ENCODE measurements at regions not wholly inside any gene's neighbourhood (a gene's known extent, or its start where the extent isn't known, plus 50 kb on each side); places are given as distances from the start of the nearest gene placed in this dataset.
"Not testable (repeated sequence)": the region's sequence is repeated elsewhere in the genome, so short reads cannot be mapped to it uniquely, and the experiment has no call there.

- intact Hi-C loops (cut with DNase I; ENCODE audit: low total_unique reads) = no loop called here
- no peak for DNase-seq
- Histone ChIP-seq H3K4me3 (no peak overlapping the region), H3K9me3 (no peaks in the 10 kb centered on the region), H3K4me1 (no peaks in the 10 kb centered on the region), H3K27me3 (no peaks in the 10 kb centered on the region), H3K36me3 (no peaks in the 10 kb centered on the region), H3K27ac (no peak overlapping the region)
- no peak for TF ChIP-seq CTCF (IDR thresholded peaks at IDR 0.05)
These were observed 113.6 kb upstream of the PCLO start for GRCh38 chr7:83276250-83276649.

GRCh38 chr7:83273699-83274098 lies 111.0 kb upstream of the PCLO start:
- intact Hi-C loops (cut with DNase I; ENCODE audit: low total_unique reads) = no loop called here
- no peak for DNase-seq
- H3K27ac ChIP-seq = no peak overlapping the region
- no peaks in the 10 kb centered on the region for H3K36me3 ChIP-seq
- H3K4me3 ChIP-seq = no peak overlapping the region
- no peak for TF ChIP-seq CTCF (IDR thresholded peaks at IDR 0.05)
- no peaks in the 10 kb centered on the region for H3K9me3 ChIP-seq
- H3K27me3 ChIP-seq = no peaks in the 10 kb centered on the region
- no peaks in the 10 kb centered on the region for H3K4me1 ChIP-seq

DNA sequence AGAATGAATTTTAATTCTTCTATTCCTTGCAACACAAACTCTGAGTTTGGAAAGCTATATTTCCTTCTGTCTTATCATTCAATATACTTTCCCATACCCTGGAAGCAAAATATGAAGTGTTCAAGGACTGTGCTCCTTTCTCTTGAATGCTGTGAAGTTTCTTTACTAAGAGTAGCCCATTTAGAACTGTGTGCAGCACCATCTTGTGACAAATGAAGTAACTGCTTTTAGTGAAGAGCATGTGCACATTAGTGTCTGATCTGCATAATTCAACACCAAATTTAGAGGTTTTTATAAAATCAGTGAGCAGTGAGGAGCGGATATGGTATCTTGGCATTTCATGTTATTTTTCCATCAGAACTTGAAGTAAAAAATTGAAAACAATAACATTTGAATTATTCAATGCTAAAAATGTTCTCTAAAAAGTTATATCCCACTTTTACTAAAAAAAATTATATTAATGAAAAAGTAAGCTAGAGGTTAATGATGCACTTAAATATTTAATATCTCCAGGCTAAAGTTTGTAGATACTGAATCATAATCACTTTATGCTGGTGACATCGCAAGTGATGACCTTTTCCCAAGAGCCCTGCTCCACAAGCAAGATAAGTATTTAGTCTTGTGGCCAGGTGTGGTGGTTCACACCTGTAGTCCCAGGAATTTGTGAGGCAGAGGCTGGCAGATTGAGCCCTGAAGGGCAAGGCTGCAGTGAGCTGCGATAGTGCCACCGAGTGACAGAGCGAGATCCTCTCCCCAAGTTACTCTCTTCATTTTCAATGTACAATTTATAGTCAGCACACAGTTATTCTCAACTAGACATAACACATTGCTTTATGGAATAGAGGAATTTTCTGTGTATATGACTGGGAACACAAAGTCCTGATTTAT lies 108.8 kb upstream of the PCLO start:
- Histone ChIP-seq H3K36me3 (no peaks in the 10 kb centered on the region), H3K27ac (no peak overlapping the region), H3K4me1 (no peaks in the 10 kb centered on the region), H3K27me3 (no peaks in the 10 kb centered on the region), H3K4me3 (no peak overlapping the region), H3K9me3 (no peaks in the 10 kb centered on the region)
- TF ChIP-seq CTCF (IDR thresholded peaks at IDR 0.05) = no peak
- intact Hi-C loops (cut with DNase I; ENCODE audit: low total_unique reads) = no loop called here
- no peak for DNase-seq

- Histone ChIP-seq H3K9me3 (no peaks in the 10 kb centered on the region), H3K27ac (no peak overlapping the region), H3K4me3 (no peak overlapping the region), H3K4me1 (no peaks in the 10 kb centered on the region), H3K36me3 (no peaks in the 10 kb centered on the region), H3K27me3 (no peaks in the 10 kb centered on the region)
- no peak for DNase-seq
- intact Hi-C loops (cut with DNase I; ENCODE audit: low total_unique reads) = no loop called here
- TF ChIP-seq CTCF (IDR thresholded peaks at IDR 0.05) = no peak
These were observed 107.7 kb upstream of the PCLO start for GRCh38 chr7:83270407-83270806.

DNA sequence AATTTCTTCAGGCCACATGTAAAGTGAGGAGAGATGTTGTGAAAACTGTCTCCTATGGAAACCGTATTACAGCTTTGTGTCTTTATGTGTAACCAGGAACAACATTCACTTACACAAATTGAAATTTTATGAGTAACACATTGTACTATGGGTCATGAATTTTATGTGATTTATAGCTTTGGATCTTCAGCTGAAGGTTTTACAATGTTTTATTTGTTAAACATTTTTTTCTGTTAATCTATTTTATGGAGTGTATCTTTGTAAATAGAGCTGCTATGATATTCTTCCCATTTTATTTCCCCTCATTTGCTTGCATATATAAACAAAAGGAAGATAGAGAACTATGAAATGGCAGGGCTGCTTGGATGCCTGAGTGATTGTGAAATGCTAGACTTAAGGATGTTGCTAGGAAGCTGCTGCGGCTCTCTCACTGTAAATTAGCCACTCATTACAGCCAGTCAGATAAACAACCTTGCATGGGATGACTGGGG lies 104.5 kb upstream of the PCLO start:
- Histone ChIP-seq H3K27me3 (no peaks in the 10 kb centered on the region), H3K4me1 (peaks cover 0 to 6% (median 0%) of the 10 kb centered on the region in 4 donors), H3K4me3 (no peak overlapping the region), H3K27ac (no peak overlapping the region), H3K36me3 (no peaks in the 10 kb centered on the region), H3K9me3 (no peaks in the 10 kb centered on the region)
- intact Hi-C loops (cut with DNase I; ENCODE audit: low total_unique reads) = no loop called here
- DNase-seq = no peak
- TF ChIP-seq CTCF (IDR thresholded peaks at IDR 0.05) = no peak

DNA sequence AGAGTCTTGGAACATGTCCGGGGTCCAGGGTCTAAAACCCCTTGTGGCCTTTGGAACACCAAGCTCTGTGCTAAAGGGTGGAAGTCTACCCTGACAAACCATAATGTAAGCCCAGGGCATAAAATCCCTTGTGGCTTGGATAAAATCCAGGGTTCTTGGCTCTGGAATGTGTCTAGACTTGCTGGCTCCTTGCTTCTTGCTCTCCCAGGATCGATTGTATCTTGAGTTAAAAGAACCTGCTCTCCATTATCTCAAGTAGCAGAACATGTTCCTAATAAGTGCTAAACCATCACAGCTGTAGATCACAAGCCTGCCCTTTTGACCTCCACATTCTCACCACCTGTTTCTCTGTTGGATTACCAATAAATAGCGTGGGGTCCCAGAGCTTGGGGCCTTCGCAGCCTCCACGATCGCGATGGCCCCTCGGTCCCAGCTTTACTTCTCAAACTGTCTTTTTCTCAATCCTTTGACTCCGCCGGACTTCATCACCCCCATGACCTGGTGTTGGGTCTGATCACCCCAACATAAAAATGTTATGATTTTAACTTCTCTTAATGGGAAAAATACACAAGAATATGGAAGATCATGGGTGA lies 100.9 kb upstream of the PCLO start:
- intact Hi-C loops (cut with DNase I; ENCODE audit: low total_unique reads); H3K36me3 ChIP-seq; H3K4me1 ChIP-seq; H3K27ac ChIP-seq; H3K4me3 ChIP-seq; DNase-seq; H3K9me3 ChIP-seq; H3K27me3 ChIP-seq: not testable (repeated sequence)
